H1 (cell line): ENCODE measurements at regions not wholly inside any gene's neighbourhood (a gene's known extent, or its start where the extent isn't known, plus 50 kb on each side); places are given as distances from the start of the nearest gene placed in this dataset.

Source experiments
- CTCF ChIA-PET: fragments of 300-600 bp; sonication (Branson Sonifier 250); formaldehyde crosslinking; loops from one replicate; lab custom pipeline; 2021; ENCODE audit not compliant: partially characterized antibody; lab: Charles Lee
- POLR2A ChIA-PET: fragments of 300-600 bp; sonication (Branson Sonifier 250); formaldehyde crosslinking; loops from one replicate; lab custom pipeline; 2021; ENCODE audit warnings: inconsistent platforms; ENCODE audit not compliant: partially characterized antibody; lab: Charles Lee
- DNase-seq, 2 experiments: peaks; one replicate each; pipeline versions ENCODE4 v3.0.0 to v3.0.0-alpha.2; 2010 to 2022; ENCODE audit warnings: low spot score in 2 of 2, low read depth in 1 of 2, mixed read lengths in 1 of 2
- FAIRE-seq: peaks from 2 replicates; lab custom pipeline; 2011; peaks lifted over from hg19 to GRCh38; lab: Jason Lieb, UNC
- H2AFZ ChIP-seq: 2 replicates; pipeline ENCODE4 v1.8.1; 2012; ENCODE audit warnings: low read length, inconsistent platforms
- H2AK5ac ChIP-seq: 2 replicates; pipeline ENCODE4 v1.6.1; 2013; ENCODE audit warnings: low read depth, low read length
- H2BK120ac ChIP-seq: replicated peaks from 2 replicates; pipeline ENCODE3; 2013; ENCODE audit warnings: low read depth, low read length, inconsistent platforms
- H2BK12ac ChIP-seq: 2 replicates; pipeline ENCODE4 v1.6.1; 2013; ENCODE audit warnings: low read depth, low read length
- H2BK15ac ChIP-seq: 2 replicates; pipeline ENCODE4 v1.6.1; 2013; ENCODE audit warnings: low read length
- H2BK20ac ChIP-seq: 2 replicates; pipeline ENCODE4 v1.6.1; 2013; ENCODE audit warnings: low read length
- H2BK5ac ChIP-seq: 2 replicates; pipeline ENCODE4 v1.6.1; 2013; ENCODE audit warnings: low read depth, low read length
- H3K14ac ChIP-seq: 2 replicates; pipeline ENCODE4 v1.6.1; 2013; ENCODE audit warnings: inconsistent platforms; ENCODE audit not compliant: insufficient read length
- H3K18ac ChIP-seq: 2 replicates; pipeline ENCODE4 v1.6.1; 2013; ENCODE audit warnings: low read length; ENCODE audit errors: extremely low read depth
- H3K23ac ChIP-seq: 2 replicates; pipeline ENCODE4 v1.6.1; 2013; ENCODE audit warnings: inconsistent platforms; ENCODE audit not compliant: insufficient read length
- H3K23me2 ChIP-seq: 2 replicates; pipeline ENCODE4 v1.6.1; 2013; ENCODE audit warnings: low read depth, low read length
- H3K27ac ChIP-seq: 2 replicates; pipeline ENCODE4 v1.6.1; 2011; ENCODE audit warnings: low read depth, low read length, inconsistent platforms
- H3K27me3 ChIP-seq, 4 experiments: replicated peaks in 1 of 4; 1 replicate in 1 of 4; 2 replicates in 3 of 4; pipeline versions ENCODE4 v1.6.1 to v1.8.1; 2011 to 2013; ENCODE audit warnings: low read length in 3 of 4, mild to moderate bottlenecking in 3 of 4, inconsistent platforms in 2 of 4, mixed read lengths in 2 of 4, moderate library complexity in 1 of 4; ENCODE audit not compliant: control insufficient read depth in 3 of 4, insufficient read depth in 3 of 4; ENCODE audit errors: extremely low read depth in 1 of 4
- H3K36me3 ChIP-seq, 4 experiments: 2 replicates each; pipeline versions ENCODE4 v1.6.1 to v1.8.1; 2011 to 2013; ENCODE audit warnings: mild to moderate bottlenecking in 4 of 4, low read length in 3 of 4, moderate library complexity in 2 of 4, control low read depth in 1 of 4, inconsistent platforms in 1 of 4; ENCODE audit not compliant: insufficient read depth in 4 of 4, control insufficient read depth in 2 of 4
- H3K4ac ChIP-seq: replicated peaks from 2 replicates; pipeline ENCODE3; 2013; ENCODE audit warnings: low read length, low read depth, mixed read lengths, inconsistent platforms; ENCODE audit not compliant: insufficient read length
- H3K4me1 ChIP-seq, 4 experiments: replicated peaks in 1 of 4; 1 replicate in 1 of 4; 2 replicates in 3 of 4; pipeline versions ENCODE4 v1.6.1 to v1.8.1; 2011 to 2013; ENCODE audit warnings: low read length in 3 of 4, inconsistent platforms in 2 of 4, mixed read lengths in 1 of 4; ENCODE audit not compliant: insufficient read depth in 4 of 4, control insufficient read depth in 3 of 4
- H3K4me2 ChIP-seq, 2 experiments: 2 replicates each; pipeline versions ENCODE4 v1.6.1 to v1.8.1; 2011 to 2013; ENCODE audit warnings: low read depth in 2 of 2, low read length in 2 of 2, control low read depth in 1 of 2, inconsistent platforms in 1 of 2, mild to moderate bottlenecking in 1 of 2; ENCODE audit not compliant: insufficient read depth in 1 of 2
- H3K4me3 ChIP-seq, 4 experiments: fragments of 200-600, 300-600 bp in 1 of 4; sonication (generic), shearing (Covaris generic), sonication (Bioruptor Twin) in 1 of 4; 2 replicates each; pipeline versions ENCODE4 v1.5.1 to v1.8.1; 2011 to 2016; ENCODE audit warnings: low read length in 4 of 4, low read depth in 3 of 4, control low read depth in 2 of 4, inconsistent platforms in 2 of 4, mild to moderate bottlenecking in 2 of 4, mixed read lengths in 1 of 4, moderate library complexity in 1 of 4; ENCODE audit not compliant: insufficient read depth in 2 of 4; ENCODE audit errors: extremely low read depth in 1 of 4
- H3K56ac ChIP-seq: replicated peaks from 2 replicates; pipeline ENCODE3; 2013; ENCODE audit warnings: low read depth, mild to moderate bottlenecking, mixed read lengths, low read length, inconsistent platforms; ENCODE audit not compliant: insufficient read length
- H3K79me1 ChIP-seq: 2 replicates; pipeline ENCODE4 v1.6.1; 2013; ENCODE audit warnings: low read depth, low read length, control low read depth
- H3K79me2 ChIP-seq, 2 experiments: 2 replicates each; pipeline versions ENCODE4 v1.6.1 to v1.8.1; 2012 to 2013; ENCODE audit warnings: low read length in 2 of 2, mild to moderate bottlenecking in 2 of 2, inconsistent platforms in 1 of 2; ENCODE audit not compliant: insufficient read depth in 2 of 2, control insufficient read depth in 1 of 2
- H3K9ac ChIP-seq, 4 experiments: replicated peaks in 1 of 4; 1 replicate in 1 of 4; 2 replicates in 3 of 4; pipeline versions ENCODE4 v1.6.1 to v1.8.1; 2011 to 2013; ENCODE audit warnings: low read depth in 3 of 4, low read length in 3 of 4, control low read depth in 2 of 4, mild to moderate bottlenecking in 2 of 4, moderate library complexity in 2 of 4, inconsistent platforms in 1 of 4; ENCODE audit errors: extremely low read depth in 1 of 4
- H3K9me3 ChIP-seq, 2 experiments: 2 replicates each; pipeline versions ENCODE4 v1.6.1 to v1.8.1; 2012 to 2013; ENCODE audit warnings: mild to moderate bottlenecking in 2 of 2, moderate library complexity in 2 of 2, control low read depth in 1 of 2, inconsistent platforms in 1 of 2, low read depth in 1 of 2, low read length in 1 of 2, mixed read lengths in 1 of 2; ENCODE audit not compliant: insufficient read depth in 2 of 2
- H4K20me1 ChIP-seq, 2 experiments: replicated peaks in 1 of 2; 2 replicates each; pipeline versions ENCODE3 to v1.8.1; 2011 to 2013; ENCODE audit warnings: inconsistent platforms in 2 of 2, low read length in 2 of 2, mild to moderate bottlenecking in 1 of 2; ENCODE audit not compliant: insufficient read depth in 2 of 2, control insufficient read depth in 1 of 2
- H4K5ac ChIP-seq: 2 replicates; pipeline ENCODE4 v1.6.1; 2013; ENCODE audit warnings: low read length, low read depth, mixed read lengths, inconsistent platforms; ENCODE audit not compliant: insufficient read length
- H4K8ac ChIP-seq: 2 replicates; pipeline ENCODE4 v1.8.0; 2013; ENCODE audit warnings: mild to moderate bottlenecking, moderate library complexity, low read length, inconsistent platforms; ENCODE audit not compliant: insufficient read depth; ENCODE audit errors: extremely low read depth
- H4K91ac ChIP-seq: replicated peaks from 2 replicates; pipeline ENCODE3; 2013; ENCODE audit warnings: low read length, mixed read lengths, inconsistent platforms; ENCODE audit not compliant: insufficient read length
- CREB1 ChIP-seq: IDR thresholded peaks from 2 replicates; pipeline ENCODE4 v1.6.1; 2012; ENCODE audit warnings: inconsistent platforms
- RAD21 ChIP-seq, 2 experiments: IDR thresholded peaks in 1 of 2; conservative IDR thresholded peaks in 1 of 2; 2 replicates each; pipeline ENCODE4 v1.6.1; 2011; ENCODE audit warnings: low read depth in 2 of 2, low read length in 2 of 2, improper control_type of control experiment in 1 of 2, inconsistent platforms in 1 of 2, mild to moderate bottlenecking in 1 of 2, moderate library complexity in 1 of 2
- WGBS, 2 experiments: shearing (Covaris generic) in 1 of 2; methylation state at CpG; one replicate each; pipeline versions ENCODE4 v1.1.6 to v1.1.7; 2013 to 2015; ENCODE audit warnings: low lambda C conversion rate in 2 of 2, mixed read lengths in 2 of 2, inconsistent platforms in 1 of 2, low coverage in 1 of 2, missing lambda C conversion rate in 1 of 2; ENCODE audit not compliant: insufficient replicate concordance in 2 of 2, insufficient coverage in 1 of 2, insufficient read length in 1 of 2; ENCODE audit errors: extremely low coverage in 1 of 2, missing lambda C conversion rate in 1 of 2; 5-methylcytosine and 5-hydroxymethylcytosine counted together
- TF ChIP-seq, protein P1 (sequence below), 3 experiments: IDR thresholded peaks; 1 replicate in 2 of 3; 2 replicates in 1 of 3; pipeline versions ENCODE4 v1.5.1 to v1.6.1; 2011; ENCODE audit warnings: low read length in 3 of 3, mild to moderate bottlenecking in 3 of 3, inconsistent platforms in 2 of 3, low read depth in 1 of 3, moderate library complexity in 1 of 3; ENCODE audit not compliant: insufficient read depth in 1 of 3; ENCODE audit errors: control extremely low read depth in 1 of 3

- FAIRE-seq: no peak
- Histone ChIP-seq H3K79me2 (no peaks in the 10 kb centered on the region), H2BK12ac (no peak overlapping the region), H2AK5ac (no peak overlapping the region), H3K4me3 (no peak overlapping the region), H3K23ac (no peak overlapping the region), H2AFZ (no peak overlapping the region), H3K27me3 (no peaks in the 10 kb centered on the region), H2BK15ac (no peak overlapping the region), H3K56ac (no peak overlapping the region), H2BK120ac (no peak overlapping the region), H3K9ac (no peak overlapping the region), H4K20me1 (no peaks in the 10 kb centered on the region), H3K36me3 (no peaks in the 10 kb centered on the region), H3K4me2 (no peak overlapping the region), H2BK20ac (no peak overlapping the region), H3K23me2 (no peaks in the 10 kb centered on the region), H3K18ac (no peak overlapping the region), H4K8ac (no peak overlapping the region), H4K91ac (no peak overlapping the region), H2BK5ac (no peak overlapping the region), H3K4ac (no peak overlapping the region)
- POLR2A ChIA-PET: no interaction called here
- 0 out of 4 replicates have a peak, but pooled peaks of 1 of the 2 experiments have one; percentile 2 for TF ChIP-seq RAD21 (IDR thresholded peaks at IDR 0.05 in 1 of 2, conservative IDR thresholded peaks at IDR 0.05 in 1 of 2; ENCODE audit: low read depth in 2 of 2, low read length in 2 of 2)
- TF ChIP-seq, protein P1, sequence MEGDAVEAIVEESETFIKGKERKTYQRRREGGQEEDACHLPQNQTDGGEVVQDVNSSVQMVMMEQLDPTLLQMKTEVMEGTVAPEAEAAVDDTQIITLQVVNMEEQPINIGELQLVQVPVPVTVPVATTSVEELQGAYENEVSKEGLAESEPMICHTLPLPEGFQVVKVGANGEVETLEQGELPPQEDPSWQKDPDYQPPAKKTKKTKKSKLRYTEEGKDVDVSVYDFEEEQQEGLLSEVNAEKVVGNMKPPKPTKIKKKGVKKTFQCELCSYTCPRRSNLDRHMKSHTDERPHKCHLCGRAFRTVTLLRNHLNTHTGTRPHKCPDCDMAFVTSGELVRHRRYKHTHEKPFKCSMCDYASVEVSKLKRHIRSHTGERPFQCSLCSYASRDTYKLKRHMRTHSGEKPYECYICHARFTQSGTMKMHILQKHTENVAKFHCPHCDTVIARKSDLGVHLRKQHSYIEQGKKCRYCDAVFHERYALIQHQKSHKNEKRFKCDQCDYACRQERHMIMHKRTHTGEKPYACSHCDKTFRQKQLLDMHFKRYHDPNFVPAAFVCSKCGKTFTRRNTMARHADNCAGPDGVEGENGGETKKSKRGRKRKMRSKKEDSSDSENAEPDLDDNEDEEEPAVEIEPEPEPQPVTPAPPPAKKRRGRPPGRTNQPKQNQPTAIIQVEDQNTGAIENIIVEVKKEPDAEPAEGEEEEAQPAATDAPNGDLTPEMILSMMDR (IDR thresholded peaks at IDR 0.05; ENCODE audit: control extremely low read depth in 1 of 3, insufficient read depth in 1 of 3, low read depth in 1 of 3, low read length in 3 of 3): peak in 1 of 3 experiments; percentile 5; a peak in 1 of 4 replicates
- no peak for TF ChIP-seq CREB1
- TF ChIP-seq, all 59 proteins: peak for 2
- Histone ChIP-seq H3K4me1 (peaks cover 0 to 2% (median 0%) of the 10 kb centered on the region in 4 experiments; a peak in 1 of 7 replicates), H3K79me1 (no peaks in the 10 kb centered on the region), H3K14ac (no peak overlapping the region), H3K27ac (no peak overlapping the region), H4K5ac (no peak overlapping the region), H3K9me3 (no peaks in the 10 kb centered on the region)
- 73% methylated on average over 5 of the region's 5 CpGs; no CpG with 5 or more reads in 1 of the 2 experiments for WGBS, 2 experiments
- CTCF ChIA-PET: interaction anchor here (0.7 to 1.0 kb wide), 2 partner anchors 12 to 193 kb away, joined by 3 read pairs; no protein-coding TSS in a partner anchor
- DNase-seq: no peak
These were observed 397.4 kb downstream of the ADAMTS20 start for GRCh38 chr12:43154498-43155045.
